ENCODE measurements at regions not wholly inside any gene's neighbourhood (a gene's known extent, or its start where the extent isn't known, plus 50 kb on each side); places are given as distances from the start of the nearest gene placed in this dataset.

GRCh38 chr5:24831989-24832388 lies 187.2 kb upstream of the CDH10 start:
- no peak for TF ChIP-seq FOXK2 (IDR thresholded peaks at IDR 0.05)
- no peak for TF ChIP-seq BHLHE40 (IDR thresholded peaks at IDR 0.05; ENCODE audit: borderline replicate concordance)
- no peak for TF ChIP-seq FOXM1 (IDR thresholded peaks at IDR 0.05; ENCODE audit: borderline replicate concordance)
- no peak for TF ChIP-seq FOXA1 (IDR thresholded peaks at IDR 0.05)
- TF ChIP-seq NFRKB (IDR thresholded peaks at IDR 0.05) = no peak
- no peak for TF ChIP-seq ELF4 (IDR thresholded peaks at IDR 0.05)
- TF ChIP-seq SP1 (IDR thresholded peaks at IDR 0.05) = no peak
- no peak for TF ChIP-seq ZNF384 (IDR thresholded peaks at IDR 0.05)
- TF ChIP-seq HDGF (IDR thresholded peaks at IDR 0.05; ENCODE audit: borderline replicate concordance) = no peak
- no peak for TF ChIP-seq LEF1 (IDR thresholded peaks at IDR 0.05; ENCODE audit: borderline replicate concordance)
